GM21423 (cell line): ENCODE measurements at regions not wholly inside any gene's neighbourhood (a gene's known extent, or its start where the extent isn't known, plus 50 kb on each side); places are given as distances from the start of the nearest gene placed in this dataset.
"Not testable (repeated sequence)": the region's sequence is repeated elsewhere in the genome, so short reads cannot be mapped to it uniquely, and the experiment has no call there.

ENCODE experiments used
- ATAC-seq: cut with Tn5 transposase; IDR thresholded peaks from one replicate; pipeline ENCODE4 v1.9.1; 2021; ENCODE audit warnings: mild to moderate bottlenecking, moderate library complexity; ENCODE audit not compliant: unreplicated experiment

- no peak for ATAC-seq
These were observed 74.5 kb upstream of the ZPLD1 start for GRCh38 chr3:102360183-102360860.

- no peak for ATAC-seq
These were observed 73.7 kb upstream of the ZPLD1 start for GRCh38 chr3:102361101-102361500.

DNA sequence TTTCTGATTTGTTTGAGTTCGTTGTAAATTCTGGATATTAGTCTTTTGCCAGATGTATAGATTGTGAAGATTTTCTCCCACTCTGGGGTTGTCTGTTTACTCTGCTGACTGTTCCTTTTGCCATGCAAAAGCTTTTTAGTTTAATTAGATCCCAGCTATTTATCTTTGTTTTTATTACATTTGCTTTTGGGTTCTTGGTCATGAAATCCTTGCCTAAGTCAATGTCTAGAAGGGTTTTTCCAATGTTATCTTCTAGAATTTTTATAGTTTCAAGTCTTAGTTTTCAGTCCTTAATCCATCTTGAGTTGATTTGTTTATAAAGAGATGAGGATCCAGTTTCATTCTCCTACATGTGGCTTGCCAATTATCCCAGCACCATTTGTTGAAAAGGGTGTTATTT, 68.7 kb upstream of the ZPLD1 start:
- not testable (repeated sequence) for ATAC-seq

DNA sequence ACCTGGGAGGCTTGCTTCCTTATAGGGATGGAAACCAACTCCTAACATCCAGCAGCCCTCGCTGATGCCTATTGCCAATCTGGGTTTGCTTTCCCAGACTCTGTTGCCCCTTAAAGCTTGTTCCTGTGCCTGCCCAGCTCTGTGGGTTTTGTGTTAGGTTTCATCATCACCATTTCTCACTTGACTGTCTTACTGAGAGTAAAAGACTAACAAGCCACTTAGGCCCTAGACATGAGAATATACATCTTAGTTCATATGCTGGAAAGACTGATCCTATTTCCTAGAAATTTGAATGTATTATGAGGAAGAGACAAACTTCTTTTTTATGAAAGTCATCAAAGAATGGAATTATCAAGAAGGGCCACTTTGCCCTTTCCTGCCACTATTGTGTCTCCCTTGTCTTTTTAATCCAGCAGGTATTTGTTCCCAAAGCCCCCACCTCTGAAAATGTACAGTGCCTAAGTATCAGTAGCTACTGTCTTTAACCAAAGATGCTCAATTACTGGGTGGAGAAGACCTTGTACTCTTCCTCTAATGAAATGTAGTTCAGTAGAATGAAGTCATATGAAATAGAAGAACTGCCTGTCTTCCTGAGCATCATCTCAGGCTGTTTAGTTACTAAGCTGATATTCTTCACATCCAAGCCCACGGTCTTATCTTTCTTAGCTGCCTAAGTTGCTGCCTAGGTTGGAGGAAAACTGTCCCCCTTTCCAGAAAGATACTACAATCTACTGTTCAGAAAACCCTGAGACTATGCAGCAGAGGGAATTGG, 59.8 kb upstream of the ZPLD1 start:
- ATAC-seq: no peak

- ATAC-seq: no peak
These were observed 56.6 kb upstream of the ZPLD1 start for GRCh38 chr3:102378216-102378615.

GRCh38 chr3:102382201-102382600, 52.6 kb upstream of the ZPLD1 start:
- ATAC-seq: not testable (repeated sequence)
